Ascending aorta (tissue), 2 donors: ENCODE measurements at regions not wholly inside any gene's neighbourhood (a gene's known extent, or its start where the extent isn't known, plus 50 kb on each side); places are given as distances from the start of the nearest gene placed in this dataset.

Experiments
- DNase-seq, 2 donors: peaks; one replicate each; pipeline ENCODE4 v3.0.0-alpha.2; 2019; ENCODE audit warnings: low spot score in 2 of 2
- H3K27ac ChIP-seq, 2 donors: fragments of 200-600 bp; sonication (generic); one replicate each; pipeline ENCODE4 v1.5.1; 2016 to 2017; ENCODE audit warnings: mild to moderate bottlenecking in 1 of 2
- H3K27me3 ChIP-seq: fragments of 200-600 bp; sonication (generic); one replicate; pipeline ENCODE4 v1.5.1; 2017
- H3K36me3 ChIP-seq, 2 donors: fragments of 200-600 bp; sonication (generic); one replicate each; pipeline ENCODE4 v1.5.1; 2016
- H3K4me1 ChIP-seq, 2 donors: fragments of 200-600 bp; sonication (generic); one replicate each; pipeline ENCODE4 v1.5.1; 2016 to 2017; ENCODE audit warnings: mild to moderate bottlenecking in 1 of 2
- H3K4me3 ChIP-seq, 2 donors: fragments of 200-600 bp; sonication (generic); one replicate each; pipeline ENCODE4 v1.5.1; 2016 to 2017; ENCODE audit warnings: mild to moderate bottlenecking in 1 of 2
- H3K9me3 ChIP-seq, 2 donors: fragments of 200-600 bp; sonication (generic); one replicate each; pipeline ENCODE4 v1.5.1; 2016
- CTCF ChIP-seq, 3 experiments: fragments of 200-600 bp in 2 of 3; fragments of 450-650 bp in 1 of 3; sonication (generic) in 2 of 3; IDR thresholded peaks; one replicate each; pipeline ENCODE4 v1.5.1; 2016 to 2019; ENCODE audit warnings: antibody characterized with exemption in 3 of 3, mild to moderate bottlenecking in 1 of 3, moderate library complexity in 1 of 3
- intact Hi-C: fragments of 100-400 bp; cut with DNase I; formaldehyde crosslinking; loops from one replicate; pipeline ENCODE4 v1.15.1; 2023

DNA sequence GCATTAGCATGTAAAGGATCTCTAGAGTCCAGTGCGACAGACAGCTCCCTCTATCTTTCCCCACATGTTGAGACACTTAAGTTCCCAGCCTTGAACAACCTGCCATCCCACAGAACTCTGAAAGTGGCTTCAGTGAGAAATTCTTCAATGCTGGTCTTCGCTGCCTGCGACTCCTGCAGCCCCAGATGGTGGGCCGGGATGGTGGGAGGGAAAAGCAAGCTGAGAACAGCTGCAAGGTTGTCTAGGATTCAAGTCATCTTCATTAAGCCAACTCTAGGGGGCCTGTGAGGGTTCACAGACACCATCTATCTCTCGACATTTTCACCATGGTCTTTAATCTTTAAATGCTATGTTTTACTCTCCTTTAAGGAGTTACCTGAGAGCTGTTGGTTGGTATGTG lies 185.5 kb upstream of the C1orf174 start:
- no peaks in the 10 kb centered on the region for H3K4me1 ChIP-seq
- no peak overlapping the region for H3K4me3 ChIP-seq
- no peaks in the 10 kb centered on the region for H3K27me3 ChIP-seq
- no peak for DNase-seq
- intact Hi-C loops = no loop called here
- no peak for TF ChIP-seq CTCF (IDR thresholded peaks at IDR 0.05)
- no peak overlapping the region for H3K27ac ChIP-seq
- no peaks in the 10 kb centered on the region for H3K36me3 ChIP-seq
- no peaks in the 10 kb centered on the region for H3K9me3 ChIP-seq

DNA sequence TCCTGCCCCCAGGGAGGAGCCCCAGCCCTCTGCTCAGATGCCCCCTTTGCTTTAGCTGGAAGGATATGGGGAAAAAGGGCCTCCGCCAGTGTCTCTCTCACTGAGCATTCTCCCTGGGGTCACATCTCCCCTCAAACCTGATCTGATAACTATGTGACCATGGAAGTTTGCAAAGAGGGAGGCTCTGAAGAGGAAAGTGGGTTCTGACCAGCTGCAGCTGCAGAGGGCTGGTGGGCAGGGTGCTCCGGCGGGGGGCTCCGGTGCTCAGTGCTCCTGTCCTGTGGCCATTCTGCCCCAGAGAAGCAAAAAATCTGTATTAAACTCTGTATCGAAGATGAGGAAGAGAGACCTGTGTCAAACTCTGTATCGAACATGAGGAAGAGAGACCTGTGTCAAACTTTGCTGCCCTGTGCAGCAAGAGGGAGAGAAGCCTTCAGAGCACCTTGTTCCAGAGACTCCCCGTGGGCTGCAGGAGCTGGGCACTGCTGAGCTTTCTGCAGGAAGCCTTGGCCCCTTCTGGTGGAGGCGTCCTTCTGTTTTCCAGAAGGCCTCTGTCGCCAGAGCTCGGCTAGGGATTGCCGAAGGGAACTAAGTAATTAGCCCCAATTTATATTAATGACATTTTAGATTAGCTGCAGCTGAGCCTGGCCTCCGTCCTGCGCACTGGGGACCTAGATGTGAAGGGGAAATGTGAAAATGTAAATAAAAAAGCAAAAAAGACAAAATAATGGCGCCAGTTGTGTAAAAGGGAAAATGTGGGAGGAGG lies 186.2 kb upstream of the C1orf174 start:
- peak in 1 of 2 donors; percentile 38 for DNase-seq
- no peaks in the 10 kb centered on the region for H3K9me3 ChIP-seq
- no peak overlapping the region for H3K27ac ChIP-seq
- H3K27me3 ChIP-seq = no peaks in the 10 kb centered on the region
- no peaks in the 10 kb centered on the region for H3K4me1 ChIP-seq
- no peaks in the 10 kb centered on the region for H3K36me3 ChIP-seq
- no peak overlapping the region for H3K4me3 ChIP-seq
- intact Hi-C loops = no loop called here
- TF ChIP-seq CTCF (IDR thresholded peaks at IDR 0.05) = no peak

- Histone ChIP-seq H3K36me3 (no peaks in the 10 kb centered on the region), H3K4me3 (no peak overlapping the region), H3K4me1 (no peaks in the 10 kb centered on the region), H3K27ac (no peak overlapping the region), H3K9me3 (no peaks in the 10 kb centered on the region), H3K27me3 (no peaks in the 10 kb centered on the region)
- intact Hi-C loops = no loop called here
- no peak for DNase-seq
- no peak for TF ChIP-seq CTCF (IDR thresholded peaks at IDR 0.05)
Measured at GRCh38 chr1:4086921-4087320, 186.8 kb upstream of the C1orf174 start.

- DNase-seq = peak in 1 of 2 donors; percentile 38
- Histone ChIP-seq H3K27ac (no peak overlapping the region), H3K4me1 (no peaks in the 10 kb centered on the region), H3K4me3 (no peak overlapping the region), H3K27me3 (no peaks in the 10 kb centered on the region), H3K9me3 (no peaks in the 10 kb centered on the region), H3K36me3 (no peaks in the 10 kb centered on the region)
- intact Hi-C loops = no loop called here
- TF ChIP-seq CTCF (IDR thresholded peaks at IDR 0.05) = no peak
Measured at GRCh38 chr1:4087530-4088420, 187.7 kb upstream of the C1orf174 start.

DNA sequence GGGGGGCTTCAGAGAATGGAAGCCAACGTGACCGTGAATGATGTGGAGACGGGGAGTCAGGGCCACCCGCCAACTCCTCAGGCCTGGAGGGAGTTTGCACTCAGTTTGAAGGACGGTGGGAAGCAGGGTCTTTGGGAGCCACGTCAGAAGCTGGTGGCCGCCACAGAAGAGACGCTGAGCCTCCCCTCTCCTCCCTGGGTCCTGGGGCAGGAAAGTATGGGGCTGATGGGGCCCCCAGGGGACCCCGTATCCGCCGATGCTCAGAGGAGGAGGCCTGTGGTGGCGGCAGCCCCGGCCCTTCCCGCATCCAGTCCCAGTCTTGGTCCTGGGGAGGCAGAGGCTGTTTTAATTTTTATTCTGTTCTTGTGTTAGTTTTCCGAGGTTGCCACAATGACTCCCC lies 188.6 kb upstream of the C1orf174 start:
- Histone ChIP-seq H3K27me3 (no peaks in the 10 kb centered on the region), H3K36me3 (no peaks in the 10 kb centered on the region), H3K9me3 (no peaks in the 10 kb centered on the region), H3K4me1 (no peaks in the 10 kb centered on the region), H3K27ac (no peak overlapping the region), H3K4me3 (no peak overlapping the region)
- peak in 1 of 2 donors; percentile 38 for DNase-seq
- no peak for TF ChIP-seq CTCF (IDR thresholded peaks at IDR 0.05)
- intact Hi-C loops = no loop called here
